ENCODE measurements at regions not wholly inside any gene's neighbourhood (a gene's known extent, or its start where the extent isn't known, plus 50 kb on each side); places are given as distances from the start of the nearest gene placed in this dataset.

- WGBS, 2 donors = 80 to 81% methylated on average over 2 of the region's 2 CpGs
Observed at GRCh38 chr13:69423844-69424243, 683.8 kb upstream of the ATXN8OS start.

GRCh38 chr13:69418319-69418718 is 689.3 kb upstream of the ATXN8OS start:
- Histone ChIP-seq H3K9me3 (ENCODE audit: control insufficient read depth, low read length) (peaks cover 1% of the 10 kb centered on the region), H3K27me3 (ENCODE audit: control insufficient read depth in 1 of 2, insufficient read depth in 2 of 2, low read length in 1 of 2) (no peaks in the 10 kb centered on the region), H3K27ac (ENCODE audit: low read depth in 1 of 2, low read length in 2 of 2) (no peak overlapping the region), H3K4me3 (ENCODE audit: low read length in 2 of 2) (no peak overlapping the region), H3K36me3 (ENCODE audit: control insufficient read depth in 1 of 2, insufficient read depth in 2 of 2, low read length in 1 of 2) (no peaks in the 10 kb centered on the region), H3K4me1 (ENCODE audit: control insufficient read depth in 1 of 2, insufficient read depth in 2 of 2, low read length in 2 of 2) (no peaks in the 10 kb centered on the region)
- ATAC-seq (ENCODE audit: low FRiP score) = no peak
- no peak for DNase-seq
- intact Hi-C loops (cut with DNase I) = no loop called here

More at GRCh38 chr13:69423844-69424243, 683.8 kb upstream of the ATXN8OS start:
- ATAC-seq (ENCODE audit: low FRiP score) = no peak
- Histone ChIP-seq H3K36me3 (ENCODE audit: control insufficient read depth in 1 of 2, insufficient read depth in 2 of 2, low read length in 1 of 2) (no peaks in the 10 kb centered on the region), H3K27ac (ENCODE audit: low read depth in 1 of 2, low read length in 2 of 2) (no peak overlapping the region), H3K9me3 (ENCODE audit: control insufficient read depth, low read length) (peaks cover 8% of the 10 kb centered on the region), H3K27me3 (ENCODE audit: control insufficient read depth in 1 of 2, insufficient read depth in 2 of 2, low read length in 1 of 2) (no peaks in the 10 kb centered on the region), H3K4me3 (ENCODE audit: low read length in 2 of 2) (no peak overlapping the region), H3K4me1 (ENCODE audit: control insufficient read depth in 1 of 2, insufficient read depth in 2 of 2, low read length in 2 of 2) (no peaks in the 10 kb centered on the region)
- DNase-seq = no peak
- intact Hi-C loops (cut with DNase I) = no loop called here

- Histone ChIP-seq H3K4me1 (ENCODE audit: control insufficient read depth in 1 of 2, insufficient read depth in 2 of 2, low read length in 2 of 2) (no peaks in the 10 kb centered on the region), H3K4me3 (ENCODE audit: low read length in 2 of 2) (no peak overlapping the region), H3K27ac (ENCODE audit: low read depth in 1 of 2, low read length in 2 of 2) (no peak overlapping the region), H3K36me3 (ENCODE audit: control insufficient read depth in 1 of 2, insufficient read depth in 2 of 2, low read length in 1 of 2) (no peaks in the 10 kb centered on the region), H3K27me3 (ENCODE audit: control insufficient read depth in 1 of 2, insufficient read depth in 2 of 2, low read length in 1 of 2) (no peaks in the 10 kb centered on the region), H3K9me3 (ENCODE audit: control insufficient read depth, low read length) (no peaks in the 10 kb centered on the region)
- 81 to 83% methylated on average over 1 of the region's 1 CpG for WGBS, 2 donors
- DNase-seq = no peak
- intact Hi-C loops (cut with DNase I) = no loop called here
- no peak for ATAC-seq (ENCODE audit: low FRiP score)
Observed at GRCh38 chr13:69410761-69411160, 696.9 kb upstream of the ATXN8OS start.

GRCh38 chr13:69391756-69392155 is 715.9 kb upstream of the ATXN8OS start:
- no peak overlapping the region for H3K4me3 ChIP-seq (ENCODE audit: low read length in 2 of 2)
- ATAC-seq (ENCODE audit: low FRiP score) (no peak), DNase-seq (no peak)
- intact Hi-C loops (cut with DNase I) = no loop called here
- H3K27me3 ChIP-seq (ENCODE audit: control insufficient read depth in 1 of 2, insufficient read depth in 2 of 2, low read length in 1 of 2) = no peaks in the 10 kb centered on the region
- no peaks in the 10 kb centered on the region for H3K4me1 ChIP-seq (ENCODE audit: control insufficient read depth in 1 of 2, insufficient read depth in 2 of 2, low read length in 2 of 2)
- H3K27ac ChIP-seq (ENCODE audit: low read depth in 1 of 2, low read length in 2 of 2) = no peak overlapping the region
- 36 to 43% methylated on average over 2 of the region's 2 CpGs for WGBS, 2 donors
- H3K36me3 ChIP-seq (ENCODE audit: control insufficient read depth in 1 of 2, insufficient read depth in 2 of 2, low read length in 1 of 2) = no peaks in the 10 kb centered on the region
- H3K9me3 ChIP-seq (ENCODE audit: control insufficient read depth, low read length) = no peaks in the 10 kb centered on the region

GRCh38 chr13:69389899-69390298 is 717.7 kb upstream of the ATXN8OS start:
- 61 to 62% methylated on average over 4 of the region's 4 CpGs for WGBS, 2 donors
- H3K36me3 ChIP-seq (ENCODE audit: control insufficient read depth in 1 of 2, insufficient read depth in 2 of 2, low read length in 1 of 2) = no peaks in the 10 kb centered on the region
- no peaks in the 10 kb centered on the region for H3K4me1 ChIP-seq (ENCODE audit: control insufficient read depth in 1 of 2, insufficient read depth in 2 of 2, low read length in 2 of 2)
- H3K9me3 ChIP-seq (ENCODE audit: control insufficient read depth, low read length) = no peaks in the 10 kb centered on the region
- DNase-seq = no peak
- no peak for ATAC-seq (ENCODE audit: low FRiP score)
- no peak overlapping the region for H3K4me3 ChIP-seq (ENCODE audit: low read length in 2 of 2)
- H3K27ac ChIP-seq (ENCODE audit: low read depth in 1 of 2, low read length in 2 of 2) = no peak overlapping the region
- no peaks in the 10 kb centered on the region for H3K27me3 ChIP-seq (ENCODE audit: control insufficient read depth in 1 of 2, insufficient read depth in 2 of 2, low read length in 1 of 2)
- intact Hi-C loops (cut with DNase I) = no loop called here

- no peak overlapping the region for H3K4me3 ChIP-seq (ENCODE audit: low read length in 2 of 2)
- no peak overlapping the region for H3K27ac ChIP-seq (ENCODE audit: low read depth in 1 of 2, low read length in 2 of 2)
- intact Hi-C loops (cut with DNase I) = no loop called here
- H3K9me3 ChIP-seq (ENCODE audit: control insufficient read depth, low read length) = no peaks in the 10 kb centered on the region
- H3K4me1 ChIP-seq (ENCODE audit: control insufficient read depth in 1 of 2, insufficient read depth in 2 of 2, low read length in 2 of 2) = no peaks in the 10 kb centered on the region
- H3K36me3 ChIP-seq (ENCODE audit: control insufficient read depth in 1 of 2, insufficient read depth in 2 of 2, low read length in 1 of 2) = no peaks in the 10 kb centered on the region
- WGBS, 2 donors = 62 to 71% methylated on average over 5 of the region's 5 CpGs
- no peaks in the 10 kb centered on the region for H3K27me3 ChIP-seq (ENCODE audit: control insufficient read depth in 1 of 2, insufficient read depth in 2 of 2, low read length in 1 of 2)
- ATAC-seq (ENCODE audit: low FRiP score) = no peak
- no peak for DNase-seq
Observed at GRCh38 chr13:69373747-69374425, 733.7 kb upstream of the ATXN8OS start.

GRCh38 chr13:69363360-69363759 is 744.3 kb upstream of the ATXN8OS start:
- no peak overlapping the region for H3K4me3 ChIP-seq (ENCODE audit: low read length in 2 of 2)
- WGBS, 2 donors = 81 to 82% methylated on average over 3 of the region's 3 CpGs
- DNase-seq = no peak

GRCh38 chr13:69331245-69331644 is 776.4 kb upstream of the ATXN8OS start:
- no peak overlapping the region for H3K4me3 ChIP-seq (ENCODE audit: low read length in 2 of 2)
- 63 to 71% methylated on average over 3 of the region's 3 CpGs for WGBS, 2 donors
- no peaks in the 10 kb centered on the region for H3K4me1 ChIP-seq (ENCODE audit: control insufficient read depth in 1 of 2, insufficient read depth in 2 of 2, low read length in 2 of 2)
- intact Hi-C loops (cut with DNase I) = no loop called here
- DNase-seq (no peak), ATAC-seq (ENCODE audit: low FRiP score) (no peak)
- H3K9me3 ChIP-seq (ENCODE audit: control insufficient read depth, low read length) = no peaks in the 10 kb centered on the region
- H3K36me3 ChIP-seq (ENCODE audit: control insufficient read depth in 1 of 2, insufficient read depth in 2 of 2, low read length in 1 of 2) = no peaks in the 10 kb centered on the region
- no peak overlapping the region for H3K27ac ChIP-seq (ENCODE audit: low read depth in 1 of 2, low read length in 2 of 2)
- H3K27me3 ChIP-seq (ENCODE audit: control insufficient read depth in 1 of 2, insufficient read depth in 2 of 2, low read length in 1 of 2) = no peaks in the 10 kb centered on the region

More at GRCh38 chr13:69363360-69363759, 744.3 kb upstream of the ATXN8OS start:
- Histone ChIP-seq H3K27ac (ENCODE audit: low read depth in 1 of 2, low read length in 2 of 2) (no peak overlapping the region), H3K4me1 (ENCODE audit: control insufficient read depth in 1 of 2, insufficient read depth in 2 of 2, low read length in 2 of 2) (no peaks in the 10 kb centered on the region), H3K9me3 (ENCODE audit: control insufficient read depth, low read length) (no peaks in the 10 kb centered on the region), H3K27me3 (ENCODE audit: control insufficient read depth in 1 of 2, insufficient read depth in 2 of 2, low read length in 1 of 2) (no peaks in the 10 kb centered on the region), H3K36me3 (ENCODE audit: control insufficient read depth in 1 of 2, insufficient read depth in 2 of 2, low read length in 1 of 2) (no peaks in the 10 kb centered on the region)
- no peak for ATAC-seq (ENCODE audit: low FRiP score)
- intact Hi-C loops (cut with DNase I) = no loop called here

GRCh38 chr13:69324090-69324886 is 783.3 kb upstream of the ATXN8OS start:
- H3K4me1 ChIP-seq (ENCODE audit: control insufficient read depth in 1 of 2, insufficient read depth in 2 of 2, low read length in 2 of 2) = no peaks in the 10 kb centered on the region
- ATAC-seq (ENCODE audit: low FRiP score) (no peak), DNase-seq (no peak)
- 1 to 2% methylated on average over 2 of the region's 2 CpGs for WGBS, 2 donors
- no peaks in the 10 kb centered on the region for H3K27me3 ChIP-seq (ENCODE audit: control insufficient read depth in 1 of 2, insufficient read depth in 2 of 2, low read length in 1 of 2)
- no peaks in the 10 kb centered on the region for H3K36me3 ChIP-seq (ENCODE audit: control insufficient read depth in 1 of 2, insufficient read depth in 2 of 2, low read length in 1 of 2)
- no peak overlapping the region for H3K4me3 ChIP-seq (ENCODE audit: low read length in 2 of 2)
- intact Hi-C loops (cut with DNase I) = no loop called here
- no peaks in the 10 kb centered on the region for H3K9me3 ChIP-seq (ENCODE audit: control insufficient read depth, low read length)
- no peak overlapping the region for H3K27ac ChIP-seq (ENCODE audit: low read depth in 1 of 2, low read length in 2 of 2)

Measured in aorta (tissue), 5 donors.